Neural cell (in vitro differentiated cells): ENCODE measurements at regions not wholly inside any gene's neighbourhood (a gene's known extent, or its start where the extent isn't known, plus 50 kb on each side); places are given as distances from the start of the nearest gene placed in this dataset.

Source experiments
- H2AFZ ChIP-seq: fragments of 200-600, 300-800 bp; sonication (generic), shearing (Covaris generic); 2 replicates; pipeline ENCODE4 v1.6.0; 2014; ENCODE audit warnings: low read depth, mild to moderate bottlenecking, antibody characterized with exemption, low read length, moderate library complexity
- H3F3A ChIP-seq: fragments of 200-600 bp; shearing (Covaris generic); 2 replicates; pipeline ENCODE4 v1.6.1; 2016; ENCODE audit warnings: mild to moderate bottlenecking, moderate library complexity, mixed read lengths, antibody characterized with exemption, low read length; ENCODE audit not compliant: insufficient read depth, poor library complexity, severe bottlenecking
- H3K27ac ChIP-seq: fragments of 200-600, 300-800 bp; sonication (generic), shearing (Covaris generic); 2 replicates; pipeline ENCODE4 v1.5.1; 2014; ENCODE audit warnings: mild to moderate bottlenecking, low read length, moderate library complexity
- H3K27me3 ChIP-seq: fragments of 300-800, 200-600 bp; sonication (generic), shearing (Covaris generic); 2 replicates; pipeline ENCODE4 v1.6.0; 2014; ENCODE audit warnings: mild to moderate bottlenecking, low read depth, low read length, moderate library complexity; ENCODE audit not compliant: insufficient read depth
- H3K36me3 ChIP-seq: fragments of 300-800, 200-600 bp; sonication (generic), shearing (Covaris generic); 2 replicates; pipeline ENCODE4 v1.5.1; 2014; ENCODE audit warnings: mild to moderate bottlenecking, antibody characterized with exemption, low read length, moderate library complexity; ENCODE audit not compliant: insufficient read depth
- H3K4me2 ChIP-seq: fragments of 300-800, 200-600 bp; sonication (generic), shearing (Covaris generic); 2 replicates; pipeline ENCODE4 v1.6.0; 2014; ENCODE audit warnings: mild to moderate bottlenecking, low read length
- H3K4me3 ChIP-seq: fragments of 300-800, 200-600 bp; sonication (generic), shearing (Covaris generic); 2 replicates; pipeline ENCODE4 v1.5.1; 2014; ENCODE audit warnings: mild to moderate bottlenecking, low read length, moderate library complexity
- H3K79me2 ChIP-seq: fragments of 200-600 bp; shearing (Covaris generic); replicated peaks from 2 replicates; pipeline ENCODE4 v1.6.0; 2014; ENCODE audit warnings: mild to moderate bottlenecking, low read length, moderate library complexity; ENCODE audit not compliant: insufficient read depth
- H3K9ac ChIP-seq: fragments of 300-800, 200-600 bp; sonication (generic), shearing (Covaris generic); 2 replicates; pipeline ENCODE4 v1.6.1; 2016; ENCODE audit warnings: mild to moderate bottlenecking, low read length, mixed read lengths
- H3K9me2 ChIP-seq: fragments of 200-600 bp; shearing (Covaris generic); 2 replicates; pipeline ENCODE4 v1.6.1; 2016; ENCODE audit warnings: mild to moderate bottlenecking, low read length, mixed read lengths; ENCODE audit not compliant: insufficient read depth
- H3K9me3 ChIP-seq: fragments of 200-600, 300-800 bp; sonication (generic), shearing (Covaris generic); 2 replicates; pipeline ENCODE4 v1.6.1; 2016; ENCODE audit warnings: mild to moderate bottlenecking, mixed run types, low read length, moderate library complexity, mixed read lengths
- H4K20me1 ChIP-seq: fragments of 200-600 bp; shearing (Covaris generic); 2 replicates; pipeline ENCODE4 v1.6.1; 2016; ENCODE audit warnings: mild to moderate bottlenecking, mixed run types; ENCODE audit not compliant: insufficient read depth
- EP300 ChIP-seq: fragments of 450-650 bp; conservative IDR thresholded peaks from 2 replicates; pipeline ENCODE4 v1.6.1; 2014; ENCODE audit warnings: antibody characterized with exemption, mild to moderate bottlenecking, moderate library complexity; ENCODE audit not compliant: poor library complexity, severe bottlenecking
- EZH2 ChIP-seq: fragments of 200-600, 300-800 bp; shearing (Covaris generic), sonication (generic); IDR thresholded peaks from 2 replicates; pipeline ENCODE4 v1.6.1; 2014; ENCODE audit warnings: antibody characterized with exemption, low read length, borderline replicate concordance, mild to moderate bottlenecking; ENCODE audit not compliant: insufficient read depth, poor library complexity, severe bottlenecking
- MXI1 ChIP-seq: fragments of 450-650 bp; conservative IDR thresholded peaks from 2 replicates; pipeline ENCODE4 v1.6.1; 2014; ENCODE audit warnings: antibody characterized with exemption, mild to moderate bottlenecking; ENCODE audit not compliant: poor library complexity, severe bottlenecking
- POLR2AphosphoS5 ChIP-seq: IDR thresholded peaks from 2 replicates; pipeline ENCODE4 v1.6.1; 2012
- RAD21 ChIP-seq: fragments of 450-650 bp; conservative IDR thresholded peaks from 2 replicates; pipeline ENCODE4 v1.6.1; 2014; ENCODE audit warnings: antibody characterized with exemption, mild to moderate bottlenecking, moderate library complexity
- SMC3 ChIP-seq: fragments of 450-650 bp; conservative IDR thresholded peaks from 2 replicates; pipeline ENCODE4 v1.6.1; 2014; ENCODE audit warnings: antibody characterized with exemption, mild to moderate bottlenecking, moderate library complexity; ENCODE audit not compliant: poor library complexity
- TAF1 ChIP-seq: IDR thresholded peaks from 2 replicates; pipeline ENCODE4 v1.6.1; 2012; ENCODE audit warnings: low read depth
- TF ChIP-seq, protein P1 (sequence below): IDR thresholded peaks from 2 replicates; pipeline ENCODE4 v1.6.1; 2012; ENCODE audit warnings: borderline replicate concordance
- TF ChIP-seq, protein P2 (sequence below): fragments of 450-650 bp; IDR thresholded peaks from 2 replicates; pipeline ENCODE4 v1.5.1; 2014; ENCODE audit warnings: antibody characterized with exemption, mild to moderate bottlenecking, moderate library complexity; ENCODE audit not compliant: poor library complexity, severe bottlenecking

GRCh38 chr11:106271686-106272085 is 194.2 kb downstream of the AASDHPPT start:
- H3K36me3 ChIP-seq = no peaks in the 10 kb centered on the region
- H3K79me2 ChIP-seq = no peaks in the 10 kb centered on the region
- H3K4me3 ChIP-seq = no peak overlapping the region
- H3F3A ChIP-seq = no peaks in the 10 kb centered on the region
- no peak for TF ChIP-seq POLR2AphosphoS5
- TF ChIP-seq, protein P1, sequence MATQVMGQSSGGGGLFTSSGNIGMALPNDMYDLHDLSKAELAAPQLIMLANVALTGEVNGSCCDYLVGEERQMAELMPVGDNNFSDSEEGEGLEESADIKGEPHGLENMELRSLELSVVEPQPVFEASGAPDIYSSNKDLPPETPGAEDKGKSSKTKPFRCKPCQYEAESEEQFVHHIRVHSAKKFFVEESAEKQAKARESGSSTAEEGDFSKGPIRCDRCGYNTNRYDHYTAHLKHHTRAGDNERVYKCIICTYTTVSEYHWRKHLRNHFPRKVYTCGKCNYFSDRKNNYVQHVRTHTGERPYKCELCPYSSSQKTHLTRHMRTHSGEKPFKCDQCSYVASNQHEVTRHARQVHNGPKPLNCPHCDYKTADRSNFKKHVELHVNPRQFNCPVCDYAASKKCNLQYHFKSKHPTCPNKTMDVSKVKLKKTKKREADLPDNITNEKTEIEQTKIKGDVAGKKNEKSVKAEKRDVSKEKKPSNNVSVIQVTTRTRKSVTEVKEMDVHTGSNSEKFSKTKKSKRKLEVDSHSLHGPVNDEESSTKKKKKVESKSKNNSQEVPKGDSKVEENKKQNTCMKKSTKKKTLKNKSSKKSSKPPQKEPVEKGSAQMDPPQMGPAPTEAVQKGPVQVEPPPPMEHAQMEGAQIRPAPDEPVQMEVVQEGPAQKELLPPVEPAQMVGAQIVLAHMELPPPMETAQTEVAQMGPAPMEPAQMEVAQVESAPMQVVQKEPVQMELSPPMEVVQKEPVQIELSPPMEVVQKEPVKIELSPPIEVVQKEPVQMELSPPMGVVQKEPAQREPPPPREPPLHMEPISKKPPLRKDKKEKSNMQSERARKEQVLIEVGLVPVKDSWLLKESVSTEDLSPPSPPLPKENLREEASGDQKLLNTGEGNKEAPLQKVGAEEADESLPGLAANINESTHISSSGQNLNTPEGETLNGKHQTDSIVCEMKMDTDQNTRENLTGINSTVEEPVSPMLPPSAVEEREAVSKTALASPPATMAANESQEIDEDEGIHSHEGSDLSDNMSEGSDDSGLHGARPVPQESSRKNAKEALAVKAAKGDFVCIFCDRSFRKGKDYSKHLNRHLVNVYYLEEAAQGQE = no peak
- no peak for TF ChIP-seq TAF1
- TF ChIP-seq EP300 = no peak
- TF ChIP-seq SMC3 = no peak
- no peak for TF ChIP-seq EZH2
- TF ChIP-seq MXI1 = no peak
- no peak for TF ChIP-seq RAD21
- no peak overlapping the region for H3K4me2 ChIP-seq
- H4K20me1 ChIP-seq = no peaks in the 10 kb centered on the region
- no peak overlapping the region for H3K9ac ChIP-seq
- H2AFZ ChIP-seq = no peak overlapping the region
- H3K27me3 ChIP-seq = no peaks in the 10 kb centered on the region
- no peaks in the 10 kb centered on the region for H3K9me2 ChIP-seq
- H3K9me3 ChIP-seq = no peaks in the 10 kb centered on the region
- H3K27ac ChIP-seq = no peak overlapping the region

DNA sequence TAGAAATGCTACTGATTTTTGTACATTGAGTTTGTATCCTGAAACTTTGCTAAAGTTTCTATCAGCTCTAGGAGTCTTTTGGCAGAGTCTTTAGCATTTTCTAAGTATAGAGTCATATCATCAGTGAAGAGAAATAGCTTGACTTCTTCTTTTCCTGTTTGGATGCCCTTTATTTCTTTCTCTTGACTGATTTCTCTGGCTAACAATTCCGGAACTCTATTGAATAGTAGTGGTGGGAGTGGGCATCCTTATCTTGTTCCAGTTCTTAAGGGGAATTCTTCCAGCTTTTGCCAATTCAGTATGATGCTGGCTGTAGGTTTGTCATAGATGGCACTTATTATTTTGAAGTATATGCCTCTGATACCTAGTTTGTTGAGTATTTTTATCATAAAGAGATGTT is 197.7 kb downstream of the AASDHPPT start:
- TF ChIP-seq MXI1 = no peak
- no peak for TF ChIP-seq EZH2
- TF ChIP-seq, protein P2, sequence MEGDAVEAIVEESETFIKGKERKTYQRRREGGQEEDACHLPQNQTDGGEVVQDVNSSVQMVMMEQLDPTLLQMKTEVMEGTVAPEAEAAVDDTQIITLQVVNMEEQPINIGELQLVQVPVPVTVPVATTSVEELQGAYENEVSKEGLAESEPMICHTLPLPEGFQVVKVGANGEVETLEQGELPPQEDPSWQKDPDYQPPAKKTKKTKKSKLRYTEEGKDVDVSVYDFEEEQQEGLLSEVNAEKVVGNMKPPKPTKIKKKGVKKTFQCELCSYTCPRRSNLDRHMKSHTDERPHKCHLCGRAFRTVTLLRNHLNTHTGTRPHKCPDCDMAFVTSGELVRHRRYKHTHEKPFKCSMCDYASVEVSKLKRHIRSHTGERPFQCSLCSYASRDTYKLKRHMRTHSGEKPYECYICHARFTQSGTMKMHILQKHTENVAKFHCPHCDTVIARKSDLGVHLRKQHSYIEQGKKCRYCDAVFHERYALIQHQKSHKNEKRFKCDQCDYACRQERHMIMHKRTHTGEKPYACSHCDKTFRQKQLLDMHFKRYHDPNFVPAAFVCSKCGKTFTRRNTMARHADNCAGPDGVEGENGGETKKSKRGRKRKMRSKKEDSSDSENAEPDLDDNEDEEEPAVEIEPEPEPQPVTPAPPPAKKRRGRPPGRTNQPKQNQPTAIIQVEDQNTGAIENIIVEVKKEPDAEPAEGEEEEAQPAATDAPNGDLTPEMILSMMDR = no peak
- no peak for TF ChIP-seq POLR2AphosphoS5
- TF ChIP-seq, protein P1 = no peak
- no peak for TF ChIP-seq EP300
- no peak for TF ChIP-seq TAF1
- TF ChIP-seq RAD21 = no peak
- no peak for TF ChIP-seq SMC3
- Histone ChIP-seq H3K36me3 (no peaks in the 10 kb centered on the region), H3K9me3 (no peaks in the 10 kb centered on the region), H3F3A (no peaks in the 10 kb centered on the region), H3K79me2 (no peaks in the 10 kb centered on the region), H3K27me3 (no peaks in the 10 kb centered on the region), H2AFZ (no peak overlapping the region), H4K20me1 (no peaks in the 10 kb centered on the region), H3K27ac (no peak overlapping the region), H3K4me3 (no peak overlapping the region), H3K9me2 (no peaks in the 10 kb centered on the region), H3K9ac (no peak overlapping the region), H3K4me2 (no peak overlapping the region)
